Right lobe of liver (tissue), 6 donors: ENCODE measurements at regions not wholly inside any gene's neighbourhood (a gene's known extent, or its start where the extent isn't known, plus 50 kb on each side); places are given as distances from the start of the nearest gene placed in this dataset.
"Not testable (repeated sequence)": the region's sequence is repeated elsewhere in the genome, so short reads cannot be mapped to it uniquely, and the experiment has no call there.

Source experiments
- ATAC-seq, 4 donors: fragments of 200-7000 bp; cut with Tn5 transposase; one replicate each; pipeline ENCODE4 v1.9.1; 2020; ENCODE audit warnings: mild to moderate bottlenecking in 4 of 4, moderate library complexity in 4 of 4
- DNase-seq, 3 donors: peaks; one replicate each; pipeline ENCODE4 v3.0.0-alpha.2; 2020
- H3K27ac ChIP-seq, 3 donors: fragments of 200-600 bp; one replicate each; pipeline ENCODE4 v1.8.0; 2022
- H3K27me3 ChIP-seq, 2 donors: fragments of 200-600 bp; one replicate each; pipeline ENCODE4 v1.8.0; 2022
- H3K36me3 ChIP-seq, 4 donors: fragments of 200-600 bp; sonication (generic) in 1 of 4; one replicate each; pipeline versions ENCODE4 v1.5.1 to v1.8.0; 2017 to 2022; ENCODE audit warnings: control low read depth in 1 of 4
- H3K4me1 ChIP-seq, 4 donors: fragments of 200-600 bp; sonication (generic) in 1 of 4; one replicate each; pipeline versions ENCODE4 v1.5.1 to v1.8.0; 2017 to 2022; ENCODE audit warnings: control low read depth in 1 of 4
- H3K4me3 ChIP-seq, 3 donors: fragments of 200-600 bp; one replicate each; pipeline ENCODE4 v1.8.0; 2022
- H3K9me3 ChIP-seq, 4 donors: fragments of 200-600 bp; sonication (generic) in 1 of 4; one replicate each; pipeline versions ENCODE4 v1.5.1 to v1.8.0; 2017 to 2022; ENCODE audit warnings: control low read depth in 1 of 4
- CTCF ChIP-seq, 4 donors: fragments of 200-600 bp in 3 of 4; fragments of 450-650 bp in 1 of 4; IDR thresholded peaks; one replicate each; pipeline versions ENCODE4 v1.5.1 to v1.8.0; 2016 to 2022; ENCODE audit warnings: antibody characterized with exemption in 4 of 4, mild to moderate bottlenecking in 2 of 4
- POLR2A ChIP-seq: fragments of 450-650 bp; IDR thresholded peaks from one replicate; pipeline ENCODE4 v1.6.1; 2017; ENCODE audit warnings: antibody characterized with exemption, mild to moderate bottlenecking
- WGBS: methylation state at CpG from one replicate; pipeline ENCODE4 v1.1.6; 2018; ENCODE audit warnings: low coverage, low lambda C conversion rate; ENCODE audit not compliant: insufficient coverage; ENCODE audit errors: missing lambda C conversion rate; 5-methylcytosine and 5-hydroxymethylcytosine counted together
- intact Hi-C, 2 donors: fragments of 100-400 bp; cut with DNase I; formaldehyde crosslinking; loops; one replicate each; pipeline versions ENCODE4 v1.11.2 to v1.14.1; 2022
- donor health status: DM: no; HTN: yes; CAD: no.
- donor health status: DM: no; HTN: no; CAD: no.
- donor health status: DM: no; HTN: no; CAD: no.
- donor health status: DM: no; HTN: yes; CAD: no.
- donor health status: DM: no; HTN: yes; CAD: no.

GRCh38 chrX:13215729-13216128 lies 104.1 kb downstream of the ATXN3L start:
- Histone ChIP-seq H3K27ac (no peak overlapping the region), H3K9me3 (no peaks in the 10 kb centered on the region), H3K4me3 (no peak overlapping the region), H3K4me1 (peaks cover 0 to 6% (median 3%) of the 10 kb centered on the region in 4 donors), H3K36me3 (no peaks in the 10 kb centered on the region), H3K27me3 (no peaks in the 10 kb centered on the region)
- intact Hi-C loops = no loop called here
- no peak for TF ChIP-seq POLR2A
- TF ChIP-seq CTCF (IDR thresholded peaks at IDR 0.05) = no peak
- DNase-seq = no peak
- no peak for ATAC-seq
- 71% methylated on average over 4 of the region's 4 CpGs for WGBS

- Histone ChIP-seq H3K4me3 (no peak overlapping the region), H3K4me1 (no peaks in the 10 kb centered on the region), H3K27ac (no peak overlapping the region), H3K9me3 (no peaks in the 10 kb centered on the region), H3K36me3 (no peaks in the 10 kb centered on the region), H3K27me3 (no peaks in the 10 kb centered on the region)
- DNase-seq = no peak
- peak in 1 of 4 donors; percentile 18 for ATAC-seq
- WGBS = 67% methylated on average over 1 of the region's 1 CpG
- intact Hi-C loops = no loop called here
- TF ChIP-seq POLR2A = no peak
- TF ChIP-seq CTCF (IDR thresholded peaks at IDR 0.05) = no peak
Measured at GRCh38 chrX:13212191-13212651, 107.6 kb downstream of the ATXN3L start.

- H3K36me3 ChIP-seq, H3K27me3 ChIP-seq, DNase-seq, H3K9me3 ChIP-seq, H3K27ac ChIP-seq, ATAC-seq, H3K4me1 ChIP-seq, intact Hi-C loops, H3K4me3 ChIP-seq: not testable (repeated sequence)
- 58% methylated on average over 3 of the region's 3 CpGs for WGBS
Measured at GRCh38 chrX:13210142-13210541, 109.7 kb downstream of the ATXN3L start.

- H3K36me3 ChIP-seq, DNase-seq, ATAC-seq, H3K9me3 ChIP-seq, H3K27me3 ChIP-seq, H3K27ac ChIP-seq, intact Hi-C loops, H3K4me1 ChIP-seq, H3K4me3 ChIP-seq: not testable (repeated sequence)
- 88% methylated on average over 2 of the region's 2 CpGs for WGBS
Measured at GRCh38 chrX:13209704-13210103, 110.1 kb downstream of the ATXN3L start.

GRCh38 chrX:13208281-13208935 lies 111.4 kb downstream of the ATXN3L start:
- no peak for TF ChIP-seq CTCF (IDR thresholded peaks at IDR 0.05)
- TF ChIP-seq POLR2A = no peak
- Histone ChIP-seq H3K4me3 (no peak overlapping the region), H3K4me1 (no peaks in the 10 kb centered on the region), H3K27me3 (no peaks in the 10 kb centered on the region), H3K36me3 (no peaks in the 10 kb centered on the region), H3K9me3 (no peaks in the 10 kb centered on the region), H3K27ac (no peak overlapping the region)
- DNase-seq (no peak), ATAC-seq (no peak)
- WGBS = 68% methylated on average over 2 of the region's 3 CpGs
- intact Hi-C loops = no loop called here
